ENCODE measurements at regions not wholly inside any gene's neighbourhood (a gene's known extent, or its start where the extent isn't known, plus 50 kb on each side); places are given as distances from the start of the nearest gene placed in this dataset.

- peak; percentile 39 for TF ChIP-seq CTCF (IDR thresholded peaks at IDR 0.05; ENCODE audit: insufficient read depth, low read length)
- no peak overlapping the region for H3K4me3 ChIP-seq (ENCODE audit: low read depth, low read length)
- no peak for DNase-seq (ENCODE audit: low read depth)
These were observed 103.2 kb upstream of the FOXP4 start for GRCh38 chr6:41442800-41443501.

GRCh38 chr6:41443616-41444525 lies 102.3 kb upstream of the FOXP4 start:
- H3K4me3 ChIP-seq (ENCODE audit: low read depth, low read length) = no peak overlapping the region
- DNase-seq (ENCODE audit: low read depth) = no peak
- no peak for TF ChIP-seq CTCF (IDR thresholded peaks at IDR 0.05; ENCODE audit: insufficient read depth, low read length)

- TF ChIP-seq CTCF (IDR thresholded peaks at IDR 0.05; ENCODE audit: insufficient read depth, low read length) = no peak
- DNase-seq (ENCODE audit: low read depth) = no peak
- no peak overlapping the region for H3K4me3 ChIP-seq (ENCODE audit: low read depth, low read length)
These were observed 100.9 kb upstream of the FOXP4 start for GRCh38 chr6:41445261-41445660.

GRCh38 chr6:41446132-41446531 lies 100.0 kb upstream of the FOXP4 start:
- DNase-seq (ENCODE audit: low read depth) = no peak
- no peak for TF ChIP-seq CTCF (IDR thresholded peaks at IDR 0.05; ENCODE audit: insufficient read depth, low read length)
- H3K4me3 ChIP-seq (ENCODE audit: low read depth, low read length) = no peak overlapping the region

- no peak overlapping the region for H3K4me3 ChIP-seq (ENCODE audit: low read depth, low read length)
- DNase-seq (ENCODE audit: low read depth) = no peak
- TF ChIP-seq CTCF (IDR thresholded peaks at IDR 0.05; ENCODE audit: insufficient read depth, low read length) = no peak
These were observed 99.2 kb upstream of the FOXP4 start for GRCh38 chr6:41446907-41447545.

- no peak for TF ChIP-seq CTCF (IDR thresholded peaks at IDR 0.05; ENCODE audit: insufficient read depth, low read length)
- H3K4me3 ChIP-seq (ENCODE audit: low read depth, low read length) = no peak overlapping the region
- DNase-seq (ENCODE audit: low read depth) = no peak
These were observed 97.9 kb upstream of the FOXP4 start for GRCh38 chr6:41448256-41448655.
